ENCODE measurements at regions not wholly inside any gene's neighbourhood (a gene's known extent, or its start where the extent isn't known, plus 50 kb on each side); places are given as distances from the start of the nearest gene placed in this dataset.
A peak's percentile ranks its signal among the peaks of the same experiment; 100 is the strongest.

- Histone ChIP-seq H3K9me3 (ENCODE audit: control insufficient read depth, insufficient read depth, low read depth, low read length) (no peaks in the 10 kb centered on the region), H3K27ac (ENCODE audit: low read length) (no peak overlapping the region), H3K27me3 (ENCODE audit: control insufficient read depth, insufficient read depth, low read length) (no peaks in the 10 kb centered on the region), H3K36me3 (ENCODE audit: control insufficient read depth, insufficient read depth, low read length) (no peaks in the 10 kb centered on the region), H3K4me3 (ENCODE audit: low read depth in 2 of 2, low read length in 2 of 2) (no peak overlapping the region), H3K4me1 (ENCODE audit: control insufficient read depth, insufficient read depth, low read length) (no peaks in the 10 kb centered on the region)
- CTCF ChIA-PET, result interaction anchor here (1.2 kb wide), 1 partner anchor 56 kb away, joined by 3 read pairs; no protein-coding TSS in a partner anchor
- no peak for ATAC-seq
- no peak for DNase-seq (ENCODE audit: low read depth, low spot score)
- BruUV-seq (replicated peaks), result no TSS peak
- TF ChIP-seq, protein P1, sequence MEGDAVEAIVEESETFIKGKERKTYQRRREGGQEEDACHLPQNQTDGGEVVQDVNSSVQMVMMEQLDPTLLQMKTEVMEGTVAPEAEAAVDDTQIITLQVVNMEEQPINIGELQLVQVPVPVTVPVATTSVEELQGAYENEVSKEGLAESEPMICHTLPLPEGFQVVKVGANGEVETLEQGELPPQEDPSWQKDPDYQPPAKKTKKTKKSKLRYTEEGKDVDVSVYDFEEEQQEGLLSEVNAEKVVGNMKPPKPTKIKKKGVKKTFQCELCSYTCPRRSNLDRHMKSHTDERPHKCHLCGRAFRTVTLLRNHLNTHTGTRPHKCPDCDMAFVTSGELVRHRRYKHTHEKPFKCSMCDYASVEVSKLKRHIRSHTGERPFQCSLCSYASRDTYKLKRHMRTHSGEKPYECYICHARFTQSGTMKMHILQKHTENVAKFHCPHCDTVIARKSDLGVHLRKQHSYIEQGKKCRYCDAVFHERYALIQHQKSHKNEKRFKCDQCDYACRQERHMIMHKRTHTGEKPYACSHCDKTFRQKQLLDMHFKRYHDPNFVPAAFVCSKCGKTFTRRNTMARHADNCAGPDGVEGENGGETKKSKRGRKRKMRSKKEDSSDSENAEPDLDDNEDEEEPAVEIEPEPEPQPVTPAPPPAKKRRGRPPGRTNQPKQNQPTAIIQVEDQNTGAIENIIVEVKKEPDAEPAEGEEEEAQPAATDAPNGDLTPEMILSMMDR (IDR thresholded peaks at IDR 0.05), result no peak
- TF ChIP-seq SIN3A (IDR thresholded peaks at IDR 0.05; ENCODE audit: borderline replicate concordance, insufficient read depth, low read depth, low read length), result no peak
- TF ChIP-seq, protein P2, sequence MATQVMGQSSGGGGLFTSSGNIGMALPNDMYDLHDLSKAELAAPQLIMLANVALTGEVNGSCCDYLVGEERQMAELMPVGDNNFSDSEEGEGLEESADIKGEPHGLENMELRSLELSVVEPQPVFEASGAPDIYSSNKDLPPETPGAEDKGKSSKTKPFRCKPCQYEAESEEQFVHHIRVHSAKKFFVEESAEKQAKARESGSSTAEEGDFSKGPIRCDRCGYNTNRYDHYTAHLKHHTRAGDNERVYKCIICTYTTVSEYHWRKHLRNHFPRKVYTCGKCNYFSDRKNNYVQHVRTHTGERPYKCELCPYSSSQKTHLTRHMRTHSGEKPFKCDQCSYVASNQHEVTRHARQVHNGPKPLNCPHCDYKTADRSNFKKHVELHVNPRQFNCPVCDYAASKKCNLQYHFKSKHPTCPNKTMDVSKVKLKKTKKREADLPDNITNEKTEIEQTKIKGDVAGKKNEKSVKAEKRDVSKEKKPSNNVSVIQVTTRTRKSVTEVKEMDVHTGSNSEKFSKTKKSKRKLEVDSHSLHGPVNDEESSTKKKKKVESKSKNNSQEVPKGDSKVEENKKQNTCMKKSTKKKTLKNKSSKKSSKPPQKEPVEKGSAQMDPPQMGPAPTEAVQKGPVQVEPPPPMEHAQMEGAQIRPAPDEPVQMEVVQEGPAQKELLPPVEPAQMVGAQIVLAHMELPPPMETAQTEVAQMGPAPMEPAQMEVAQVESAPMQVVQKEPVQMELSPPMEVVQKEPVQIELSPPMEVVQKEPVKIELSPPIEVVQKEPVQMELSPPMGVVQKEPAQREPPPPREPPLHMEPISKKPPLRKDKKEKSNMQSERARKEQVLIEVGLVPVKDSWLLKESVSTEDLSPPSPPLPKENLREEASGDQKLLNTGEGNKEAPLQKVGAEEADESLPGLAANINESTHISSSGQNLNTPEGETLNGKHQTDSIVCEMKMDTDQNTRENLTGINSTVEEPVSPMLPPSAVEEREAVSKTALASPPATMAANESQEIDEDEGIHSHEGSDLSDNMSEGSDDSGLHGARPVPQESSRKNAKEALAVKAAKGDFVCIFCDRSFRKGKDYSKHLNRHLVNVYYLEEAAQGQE (IDR thresholded peaks at IDR 0.05; ENCODE audit: insufficient read depth in 1 of 2, low read depth in 2 of 2, low read length in 1 of 2), result no peak
- TF ChIP-seq TCF7L2 (IDR thresholded peaks at IDR 0.05; ENCODE audit: low read depth, low read length), result no peak
- no peak for TF ChIP-seq POLR2AphosphoS5 (IDR thresholded peaks at IDR 0.05; ENCODE audit: low read depth, low read length)
- intact Hi-C loops (cut with micrococcal nuclease; ENCODE audit: unreplicated experiment) (loop anchor here (2.0 to 10.0 kb wide), 3 partner anchors 54 to 594 kb away; no protein-coding TSS in a partner anchor), in situ Hi-C loops (cut with HindIII; ENCODE audit: low pct_unique_long_range_greater_than_20kb, low sequenced_read_pairs) (no loop called here)
- POLR2A ChIA-PET, result no interaction called here
Measured at GRCh38 chr4:138090918-138091676, 151.1 kb downstream of the SLC7A11 start.

DNA sequence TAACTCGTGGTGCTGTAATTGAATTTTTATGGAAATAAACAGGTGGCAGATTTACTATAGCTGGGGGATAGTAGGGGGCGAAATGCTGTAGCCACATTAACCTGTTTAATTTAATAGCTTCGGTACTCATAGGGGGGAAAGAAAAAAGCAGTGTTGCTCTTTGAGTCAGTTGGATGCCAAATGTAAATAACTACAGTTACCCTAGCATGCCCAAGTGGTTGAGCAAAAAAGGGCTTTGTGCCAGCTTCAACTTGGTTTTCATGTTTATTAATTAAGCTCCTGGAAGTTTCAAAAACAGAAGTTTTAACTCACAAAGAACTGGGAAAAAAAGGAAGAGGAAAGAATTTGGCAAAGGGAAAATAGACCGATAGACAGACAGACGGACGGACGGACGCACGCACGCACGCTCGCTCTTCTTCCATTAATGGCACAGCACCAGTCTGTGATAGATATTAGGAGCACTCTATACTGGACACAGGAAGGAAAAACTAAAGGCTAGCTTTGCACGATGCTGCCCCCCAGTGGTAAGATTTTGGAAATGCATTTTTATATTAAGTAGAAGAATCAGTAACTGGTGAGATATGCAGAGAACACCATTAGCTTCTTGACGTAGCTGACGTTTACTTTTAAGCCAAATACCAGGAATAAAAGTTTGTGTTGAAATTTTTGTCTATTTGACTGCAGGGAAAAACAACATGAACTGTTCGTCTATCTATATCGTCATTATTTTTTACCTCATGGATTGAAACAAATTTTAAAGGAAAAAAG, 151.8 kb downstream of the SLC7A11 start:
- ChIA-PET CTCF (interaction anchor here (0.7 to 1.2 kb wide), 2 partner anchors 55 to 270 kb away, joined by 3 read pairs; no protein-coding TSS in a partner anchor), POLR2A (no interaction called here)
- intact Hi-C loops (cut with micrococcal nuclease; ENCODE audit: unreplicated experiment) (loop anchor here (2.0 to 10.0 kb wide), 3 partner anchors 53 to 594 kb away; no protein-coding TSS in a partner anchor), in situ Hi-C loops (cut with HindIII; ENCODE audit: low pct_unique_long_range_greater_than_20kb, low sequenced_read_pairs) (no loop called here)
- Histone ChIP-seq H3K4me3 (ENCODE audit: low read depth in 2 of 2, low read length in 2 of 2) (peak overlapping the region in 1 of 2 experiments; percentile 3; a peak in 1 of 4 replicates), H3K4me1 (ENCODE audit: control insufficient read depth, insufficient read depth, low read length) (no peaks in the 10 kb centered on the region), H3K27ac (ENCODE audit: low read length) (no peak overlapping the region), H3K36me3 (ENCODE audit: control insufficient read depth, insufficient read depth, low read length) (no peaks in the 10 kb centered on the region), H3K9me3 (ENCODE audit: control insufficient read depth, insufficient read depth, low read depth, low read length) (no peaks in the 10 kb centered on the region), H3K27me3 (ENCODE audit: control insufficient read depth, insufficient read depth, low read length) (no peaks in the 10 kb centered on the region)
- DNase-seq (ENCODE audit: low read depth, low spot score) (peak; percentile 54), ATAC-seq (peak; percentile 80)
- TF ChIP-seq, protein P1 (IDR thresholded peaks at IDR 0.05), result peak; percentile 77
- TF ChIP-seq SIN3A (IDR thresholded peaks at IDR 0.05; ENCODE audit: borderline replicate concordance, insufficient read depth, low read depth, low read length), result no peak
- TF ChIP-seq POLR2AphosphoS5 (IDR thresholded peaks at IDR 0.05; ENCODE audit: low read depth, low read length), result no peak
- BruUV-seq (replicated peaks), result no TSS peak

Data from Panc1 (cell line).